ENCODE measurements at regions not wholly inside any gene's neighbourhood (a gene's known extent, or its start where the extent isn't known, plus 50 kb on each side); places are given as distances from the start of the nearest gene placed in this dataset.

- no peak for FAIRE-seq
- Histone ChIP-seq H3K27me3 (ENCODE audit: control insufficient read depth, insufficient read depth, low read length) (no peaks in the 10 kb centered on the region), H3K4me1 (ENCODE audit: control insufficient read depth in 2 of 3, insufficient read depth in 2 of 3, low read depth in 1 of 3, low read length in 3 of 3) (no peaks in the 10 kb centered on the region), H3K9ac (ENCODE audit: low read length in 3 of 3) (no peak overlapping the region), H3K36me3 (ENCODE audit: control insufficient read depth in 2 of 3, insufficient read depth in 3 of 3, low read length in 3 of 3) (no peaks in the 10 kb centered on the region), H3K27ac (ENCODE audit: low read depth in 2 of 2, low read length in 2 of 2) (no peak overlapping the region), H3K4me3 (ENCODE audit: low read length in 3 of 3) (no peak overlapping the region), H3K9me3 (ENCODE audit: control insufficient read depth in 2 of 3, insufficient read depth in 1 of 3, low read length in 3 of 3) (no peaks in the 10 kb centered on the region)
- DNase-seq = no peak
- TF ChIP-seq CTCF (IDR thresholded peaks at IDR 0.05; ENCODE audit: borderline replicate concordance, extremely low read depth, insufficient read depth) = no peak
- intact Hi-C loops (cut with DNase I) = no loop called here
Measured at GRCh38 chr12:74468401-74468800, 69.2 kb upstream of the ATXN7L3B start.

- Histone ChIP-seq H3K27ac (ENCODE audit: low read depth in 2 of 2, low read length in 2 of 2) (no peak overlapping the region), H3K9me3 (ENCODE audit: control insufficient read depth in 2 of 3, insufficient read depth in 1 of 3, low read length in 3 of 3) (no peaks in the 10 kb centered on the region), H3K36me3 (ENCODE audit: control insufficient read depth in 2 of 3, insufficient read depth in 3 of 3, low read length in 3 of 3) (no peaks in the 10 kb centered on the region), H3K27me3 (ENCODE audit: control insufficient read depth, insufficient read depth, low read length) (no peaks in the 10 kb centered on the region), H3K4me1 (ENCODE audit: control insufficient read depth in 2 of 3, insufficient read depth in 2 of 3, low read depth in 1 of 3, low read length in 3 of 3) (no peaks in the 10 kb centered on the region), H3K9ac (ENCODE audit: low read length in 3 of 3) (no peak overlapping the region), H3K4me3 (ENCODE audit: low read length in 3 of 3) (no peak overlapping the region)
- DNase-seq (no peak), FAIRE-seq (no peak)
- TF ChIP-seq CTCF (IDR thresholded peaks at IDR 0.05; ENCODE audit: borderline replicate concordance, extremely low read depth, insufficient read depth) = no peak
- intact Hi-C loops (cut with DNase I) = no loop called here
Measured at GRCh38 chr12:74476234-74476633, 61.4 kb upstream of the ATXN7L3B start.

GRCh38 chr12:74481078-74481477, 56.6 kb upstream of the ATXN7L3B start:
- DNase-seq (no peak), FAIRE-seq (no peak)
- intact Hi-C loops (cut with DNase I) = no loop called here
- no peak for TF ChIP-seq CTCF (IDR thresholded peaks at IDR 0.05; ENCODE audit: borderline replicate concordance, extremely low read depth, insufficient read depth)
- no peaks in the 10 kb centered on the region for H3K4me1 ChIP-seq (ENCODE audit: control insufficient read depth in 2 of 3, insufficient read depth in 2 of 3, low read depth in 1 of 3, low read length in 3 of 3)
- no peaks in the 10 kb centered on the region for H3K9me3 ChIP-seq (ENCODE audit: control insufficient read depth in 2 of 3, insufficient read depth in 1 of 3, low read length in 3 of 3)
- H3K9ac ChIP-seq (ENCODE audit: low read length in 3 of 3) = no peak overlapping the region
- H3K4me3 ChIP-seq (ENCODE audit: low read length in 3 of 3) = no peak overlapping the region
- no peak overlapping the region for H3K27ac ChIP-seq (ENCODE audit: low read depth in 2 of 2, low read length in 2 of 2)
- no peaks in the 10 kb centered on the region for H3K27me3 ChIP-seq (ENCODE audit: control insufficient read depth, insufficient read depth, low read length)
- H3K36me3 ChIP-seq (ENCODE audit: control insufficient read depth in 2 of 3, insufficient read depth in 3 of 3, low read length in 3 of 3) = no peaks in the 10 kb centered on the region

- Histone ChIP-seq H3K4me1 (ENCODE audit: control insufficient read depth in 2 of 3, insufficient read depth in 2 of 3, low read depth in 1 of 3, low read length in 3 of 3) (no peaks in the 10 kb centered on the region), H3K9ac (ENCODE audit: low read length in 3 of 3) (no peak overlapping the region)
- TF ChIP-seq CTCF (IDR thresholded peaks at IDR 0.05; ENCODE audit: borderline replicate concordance, extremely low read depth, insufficient read depth) = no peak
Measured at GRCh38 chr12:74482115-74482514, 55.5 kb upstream of the ATXN7L3B start.

More at GRCh38 chr12:74482115-74482514, 55.5 kb upstream of the ATXN7L3B start:
- intact Hi-C loops (cut with DNase I) = no loop called here
- Histone ChIP-seq H3K36me3 (ENCODE audit: control insufficient read depth in 2 of 3, insufficient read depth in 3 of 3, low read length in 3 of 3) (no peaks in the 10 kb centered on the region), H3K4me3 (ENCODE audit: low read length in 3 of 3) (no peak overlapping the region), H3K27me3 (ENCODE audit: control insufficient read depth, insufficient read depth, low read length) (no peaks in the 10 kb centered on the region), H3K9me3 (ENCODE audit: control insufficient read depth in 2 of 3, insufficient read depth in 1 of 3, low read length in 3 of 3) (no peaks in the 10 kb centered on the region), H3K27ac (ENCODE audit: low read depth in 2 of 2, low read length in 2 of 2) (no peak overlapping the region)
- DNase-seq (no peak), FAIRE-seq (no peak)

Measured in kidney (tissue), 13 donors.